Activated CD4-positive, alpha-beta memory T cell treated with anti-CD3 and anti-CD28 coated beads, Interleukin-2, amount 10 ng/mL, durations not matched to agents 7 days and 5 days (primary cell): ENCODE measurements at regions not wholly inside any gene's neighbourhood (a gene's known extent, or its start where the extent isn't known, plus 50 kb on each side); places are given as distances from the start of the nearest gene placed in this dataset.
"Not testable (repeated sequence)": the region's sequence is repeated elsewhere in the genome, so short reads cannot be mapped to it uniquely, and the experiment has no call there.

Source experiments
- CTCF ChIA-PET: fragments of 350-600 bp; sonication (Branson Sonifier 250); formaldehyde crosslinking; loops from one replicate; lab custom pipeline; 2021; ENCODE audit warnings: antibody characterized with exemption, inconsistent platforms; lab: Charles Lee
- POLR2A ChIA-PET: fragments of 350-600 bp; sonication (Branson Sonifier 250); formaldehyde crosslinking; loops from one replicate; lab custom pipeline; 2021; ENCODE audit warnings: antibody characterized with exemption; lab: Charles Lee
- DNase-seq: peaks from one replicate; pipeline ENCODE4 v3.0.0-alpha.2; 2020
- H3K27ac Mint-ChIP-seq: one replicate; pipeline ENCODE4 v1.8.0; 2021; ENCODE audit warnings: mild to moderate bottlenecking, mixed read lengths
- H3K27me3 Mint-ChIP-seq: one replicate; pipeline ENCODE4 v1.8.0; 2021; ENCODE audit warnings: mixed read lengths
- H3K36me3 Mint-ChIP-seq: one replicate; pipeline ENCODE4 v1.8.0; 2021; ENCODE audit warnings: low read depth, mixed read lengths
- H3K4me1 Mint-ChIP-seq: one replicate; pipeline ENCODE4 v1.8.0; 2021; ENCODE audit warnings: mixed read lengths
- H3K4me3 Mint-ChIP-seq: one replicate; pipeline ENCODE4 v1.8.0; 2021; ENCODE audit warnings: mild to moderate bottlenecking, mixed read lengths
- H3K9me3 Mint-ChIP-seq: one replicate; pipeline ENCODE4 v1.8.0; 2021; ENCODE audit warnings: mixed read lengths

GRCh38 chr3:62926494-62926893 is 51.3 kb upstream of the CADPS start:
- Mint-ChIP-seq H3K27me3 (no peaks in the 10 kb centered on the region), H3K4me1 (no peaks in the 10 kb centered on the region), H3K9me3 (peaks cover 2% of the 10 kb centered on the region), H3K27ac (no peak overlapping the region), H3K36me3 (no peaks in the 10 kb centered on the region), H3K4me3 (no peak overlapping the region)
- ChIA-PET POLR2A (no interaction called here), CTCF (no interaction called here)
- no peak for DNase-seq

GRCh38 chr3:62928256-62928655 is 53.0 kb upstream of the CADPS start:
- POLR2A ChIA-PET, result no interaction called here
- CTCF ChIA-PET, result no interaction called here
- Mint-ChIP-seq H3K27ac (no peak overlapping the region), H3K27me3 (no peaks in the 10 kb centered on the region), H3K36me3 (no peaks in the 10 kb centered on the region), H3K4me3 (no peak overlapping the region), H3K4me1 (no peaks in the 10 kb centered on the region), H3K9me3 (peaks cover 4% of the 10 kb centered on the region)
- DNase-seq, result no peak

GRCh38 chr3:62929771-62930170 is 54.6 kb upstream of the CADPS start:
- Mint-ChIP-seq H3K4me1 (no peaks in the 10 kb centered on the region), H3K27me3 (no peaks in the 10 kb centered on the region), H3K4me3 (no peak overlapping the region), H3K36me3 (no peaks in the 10 kb centered on the region), H3K27ac (no peak overlapping the region), H3K9me3 (peaks cover 2% of the 10 kb centered on the region)
- ChIA-PET POLR2A (no interaction called here), CTCF (no interaction called here)
- DNase-seq, result no peak

- DNase-seq, result no peak
- Mint-ChIP-seq H3K9me3 (peaks cover 2% of the 10 kb centered on the region), H3K27ac (no peak overlapping the region), H3K27me3 (no peaks in the 10 kb centered on the region), H3K4me3 (no peak overlapping the region), H3K36me3 (no peaks in the 10 kb centered on the region), H3K4me1 (no peaks in the 10 kb centered on the region)
- POLR2A ChIA-PET, result no interaction called here
- CTCF ChIA-PET, result no interaction called here
Observed at GRCh38 chr3:62935793-62936192, 60.6 kb upstream of the CADPS start.

- H3K27ac Mint-ChIP-seq, result no peak overlapping the region
- no peak for DNase-seq
- no peaks in the 10 kb centered on the region for H3K4me1 Mint-ChIP-seq
- no peak overlapping the region for H3K4me3 Mint-ChIP-seq
- ChIA-PET POLR2A (no interaction called here), CTCF (no interaction called here)
- no peaks in the 10 kb centered on the region for H3K27me3 Mint-ChIP-seq
- no peaks in the 10 kb centered on the region for H3K36me3 Mint-ChIP-seq
- peaks cover 2% of the 10 kb centered on the region for H3K9me3 Mint-ChIP-seq
Observed at GRCh38 chr3:62936626-62937254, 61.5 kb upstream of the CADPS start.

- Mint-ChIP-seq H3K27me3 (no peaks in the 10 kb centered on the region), H3K4me3 (no peak overlapping the region), H3K27ac (no peak overlapping the region), H3K9me3 (no peaks in the 10 kb centered on the region), H3K4me1 (no peaks in the 10 kb centered on the region), H3K36me3 (no peaks in the 10 kb centered on the region)
- no peak for DNase-seq
- POLR2A ChIA-PET, result no interaction called here
- CTCF ChIA-PET, result no interaction called here
Observed at GRCh38 chr3:62938583-62938982, 63.4 kb upstream of the CADPS start.

GRCh38 chr3:62939707-62940106 is 64.5 kb upstream of the CADPS start:
- Mint-ChIP-seq H3K27ac (no peak overlapping the region), H3K4me3 (no peak overlapping the region)

GRCh38 chr3:62940771-62941563 is 65.8 kb upstream of the CADPS start:
- Mint-ChIP-seq H3K4me1 (no peaks in the 10 kb centered on the region), H3K36me3 (no peaks in the 10 kb centered on the region), H3K27ac (no peak overlapping the region), H3K9me3 (no peaks in the 10 kb centered on the region), H3K27me3 (no peaks in the 10 kb centered on the region), H3K4me3 (no peak overlapping the region)
- ChIA-PET CTCF (no interaction called here), POLR2A (no interaction called here)
- no peak for DNase-seq

More at GRCh38 chr3:62939707-62940106, 64.5 kb upstream of the CADPS start:
- POLR2A ChIA-PET, result no interaction called here
- no peaks in the 10 kb centered on the region for H3K27me3 Mint-ChIP-seq
- no peaks in the 10 kb centered on the region for H3K36me3 Mint-ChIP-seq
- no peak for DNase-seq
- CTCF ChIA-PET, result no interaction called here
- H3K9me3 Mint-ChIP-seq, result no peaks in the 10 kb centered on the region
- no peaks in the 10 kb centered on the region for H3K4me1 Mint-ChIP-seq

GRCh38 chr3:62942227-62942626 is 67.0 kb upstream of the CADPS start:
- Mint-ChIP-seq H3K4me3 (no peak overlapping the region), H3K27ac (no peak overlapping the region), H3K27me3 (no peaks in the 10 kb centered on the region), H3K9me3 (no peaks in the 10 kb centered on the region), H3K36me3 (no peaks in the 10 kb centered on the region), H3K4me1 (no peaks in the 10 kb centered on the region)
- DNase-seq, result no peak
- ChIA-PET POLR2A (no interaction called here), CTCF (no interaction called here)

GRCh38 chr3:62942764-62943163 is 67.5 kb upstream of the CADPS start:
- CTCF ChIA-PET, result no interaction called here
- Mint-ChIP-seq H3K4me3 (no peak overlapping the region), H3K9me3 (no peaks in the 10 kb centered on the region), H3K27me3 (no peaks in the 10 kb centered on the region), H3K27ac (no peak overlapping the region), H3K4me1 (no peaks in the 10 kb centered on the region), H3K36me3 (no peaks in the 10 kb centered on the region)
- POLR2A ChIA-PET, result no interaction called here
- DNase-seq, result no peak

GRCh38 chr3:62948921-62949320 is 73.7 kb upstream of the CADPS start:
- no peaks in the 10 kb centered on the region for H3K9me3 Mint-ChIP-seq
- H3K4me3 Mint-ChIP-seq, result no peak overlapping the region
- no peak for DNase-seq
- H3K36me3 Mint-ChIP-seq, result no peaks in the 10 kb centered on the region
- CTCF ChIA-PET, result no interaction called here
- POLR2A ChIA-PET, result no interaction called here
- H3K27ac Mint-ChIP-seq, result no peak overlapping the region
- H3K4me1 Mint-ChIP-seq, result no peaks in the 10 kb centered on the region
- no peaks in the 10 kb centered on the region for H3K27me3 Mint-ChIP-seq

GRCh38 chr3:62950210-62950609 is 75.0 kb upstream of the CADPS start:
- Mint-ChIP-seq H3K4me1 (no peaks in the 10 kb centered on the region), H3K36me3 (no peaks in the 10 kb centered on the region), H3K27me3 (no peaks in the 10 kb centered on the region), H3K4me3 (no peak overlapping the region), H3K9me3 (no peaks in the 10 kb centered on the region), H3K27ac (no peak overlapping the region)
- ChIA-PET CTCF (no interaction called here), POLR2A (no interaction called here)
- DNase-seq, result no peak

GRCh38 chr3:62951037-62951613 is 75.9 kb upstream of the CADPS start:
- no peak for DNase-seq
- no peaks in the 10 kb centered on the region for H3K36me3 Mint-ChIP-seq
- H3K27me3 Mint-ChIP-seq, result no peaks in the 10 kb centered on the region
- POLR2A ChIA-PET, result no interaction called here
- CTCF ChIA-PET, result no interaction called here
- H3K4me1 Mint-ChIP-seq, result no peaks in the 10 kb centered on the region
- H3K27ac Mint-ChIP-seq, result no peak overlapping the region
- no peak overlapping the region for H3K4me3 Mint-ChIP-seq
- no peaks in the 10 kb centered on the region for H3K9me3 Mint-ChIP-seq

- not testable (repeated sequence) for H3K27me3 Mint-ChIP-seq, H3K36me3 Mint-ChIP-seq
Observed at GRCh38 chr3:62951880-62952279, 76.7 kb upstream of the CADPS start.

More at GRCh38 chr3:62951880-62952279, 76.7 kb upstream of the CADPS start:
- H3K4me1 Mint-ChIP-seq, CTCF ChIA-PET, H3K4me3 Mint-ChIP-seq, H3K9me3 Mint-ChIP-seq, POLR2A ChIA-PET, H3K27ac Mint-ChIP-seq, DNase-seq: not testable (repeated sequence)
